HCT116 (cell line): ENCODE measurements at regions not wholly inside any gene's neighbourhood (a gene's known extent, or its start where the extent isn't known, plus 50 kb on each side); places are given as distances from the start of the nearest gene placed in this dataset.

ENCODE experiments used
- ATF3 ChIP-seq: IDR thresholded peaks from 2 replicates; pipeline ENCODE4 v1.6.1; 2012
- EGR1 ChIP-seq: IDR thresholded peaks from 2 replicates; pipeline ENCODE4 v1.6.1; 2012; ENCODE audit warnings: low read depth
- EZH2 ChIP-seq: fragments of 200-600 bp; sonication (generic); IDR thresholded peaks from 2 replicates; pipeline ENCODE4 v1.6.1; 2017; ENCODE audit warnings: antibody characterized with exemption, mixed run types
- POLR2AphosphoS5 ChIP-seq: IDR thresholded peaks from 2 replicates; pipeline ENCODE4 v1.6.1; 2011; ENCODE audit warnings: mild to moderate bottlenecking, low read depth, low read length, moderate library complexity
- SP1 ChIP-seq: IDR thresholded peaks from 2 replicates; pipeline ENCODE4 v1.6.1; 2012; ENCODE audit warnings: low read depth
- YY1 ChIP-seq: IDR thresholded peaks from 2 replicates; pipeline ENCODE4 v1.6.1; 2011; ENCODE audit warnings: low read length, low read depth, moderate library complexity, mild to moderate bottlenecking; ENCODE audit not compliant: insufficient replicate concordance; ENCODE audit errors: extremely low read depth
- TF ChIP-seq, protein P1 (sequence below), 3 experiments: fragments of 200-600 bp in 1 of 3; sonication (generic) in 1 of 3; IDR thresholded peaks in 2 of 3; conservative IDR thresholded peaks in 1 of 3; 2 replicates each; pipeline ENCODE4 v1.5.1; 2012 to 2017; ENCODE audit warnings: low read depth in 2 of 3, low read length in 2 of 3, antibody characterized with exemption in 1 of 3, borderline replicate concordance in 1 of 3, control low read depth in 1 of 3, mild to moderate bottlenecking in 1 of 3, mixed read lengths in 1 of 3, mixed run types in 1 of 3, moderate library complexity in 1 of 3; ENCODE audit not compliant: insufficient read depth in 1 of 3
- TF ChIP-seq, protein P2 (sequence below): IDR thresholded peaks from 2 replicates; pipeline ENCODE4 v1.6.1; 2012

DNA sequence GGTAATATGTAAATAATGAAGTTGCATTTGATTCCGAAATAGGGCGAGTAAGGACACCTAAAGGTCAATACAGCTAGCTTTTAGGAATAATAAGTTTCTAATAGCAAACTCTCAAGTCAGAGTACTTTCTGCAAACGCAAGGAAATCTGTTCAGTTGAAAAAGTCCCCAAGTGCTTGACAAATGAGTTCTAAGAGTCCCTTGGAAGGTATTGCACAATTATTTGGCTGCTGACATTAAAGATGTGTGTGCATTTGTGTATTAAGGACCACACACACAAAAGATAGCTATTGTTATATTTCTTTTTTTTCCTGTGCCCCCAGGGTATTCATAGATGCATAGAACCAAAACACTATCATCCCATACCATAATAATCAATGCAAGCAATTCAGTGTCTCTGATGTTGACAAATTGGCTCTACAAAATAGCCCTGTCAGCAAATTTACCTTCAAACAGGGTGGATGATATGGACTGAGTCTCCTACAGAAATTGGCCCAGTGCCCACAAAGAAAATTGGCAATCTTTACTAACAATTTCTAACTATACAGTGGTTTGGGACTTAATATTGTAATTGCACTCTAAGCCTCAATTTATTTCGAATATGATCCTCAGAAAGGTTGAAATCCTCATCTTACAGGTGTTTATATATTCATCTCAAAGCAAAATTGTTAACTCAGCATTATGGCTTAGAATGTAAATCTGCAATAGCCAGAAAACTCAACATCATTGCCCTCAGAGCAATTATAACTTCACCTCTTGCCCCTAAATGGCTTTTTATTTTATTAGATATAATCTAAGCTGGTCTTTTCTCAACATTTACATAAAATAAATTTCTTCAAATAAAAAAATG is 827.2 kb downstream of the MAT2B start:
- TF ChIP-seq YY1, result no peak
- TF ChIP-seq, protein P1, sequence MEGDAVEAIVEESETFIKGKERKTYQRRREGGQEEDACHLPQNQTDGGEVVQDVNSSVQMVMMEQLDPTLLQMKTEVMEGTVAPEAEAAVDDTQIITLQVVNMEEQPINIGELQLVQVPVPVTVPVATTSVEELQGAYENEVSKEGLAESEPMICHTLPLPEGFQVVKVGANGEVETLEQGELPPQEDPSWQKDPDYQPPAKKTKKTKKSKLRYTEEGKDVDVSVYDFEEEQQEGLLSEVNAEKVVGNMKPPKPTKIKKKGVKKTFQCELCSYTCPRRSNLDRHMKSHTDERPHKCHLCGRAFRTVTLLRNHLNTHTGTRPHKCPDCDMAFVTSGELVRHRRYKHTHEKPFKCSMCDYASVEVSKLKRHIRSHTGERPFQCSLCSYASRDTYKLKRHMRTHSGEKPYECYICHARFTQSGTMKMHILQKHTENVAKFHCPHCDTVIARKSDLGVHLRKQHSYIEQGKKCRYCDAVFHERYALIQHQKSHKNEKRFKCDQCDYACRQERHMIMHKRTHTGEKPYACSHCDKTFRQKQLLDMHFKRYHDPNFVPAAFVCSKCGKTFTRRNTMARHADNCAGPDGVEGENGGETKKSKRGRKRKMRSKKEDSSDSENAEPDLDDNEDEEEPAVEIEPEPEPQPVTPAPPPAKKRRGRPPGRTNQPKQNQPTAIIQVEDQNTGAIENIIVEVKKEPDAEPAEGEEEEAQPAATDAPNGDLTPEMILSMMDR (IDR thresholded peaks at IDR 0.05 in 2 of 3, conservative IDR thresholded peaks at IDR 0.05 in 1 of 3; ENCODE audit: borderline replicate concordance in 1 of 3, insufficient read depth in 1 of 3, low read depth in 2 of 3, low read length in 2 of 3), result no peak
- TF ChIP-seq EZH2, result no peak
- TF ChIP-seq, protein P2, sequence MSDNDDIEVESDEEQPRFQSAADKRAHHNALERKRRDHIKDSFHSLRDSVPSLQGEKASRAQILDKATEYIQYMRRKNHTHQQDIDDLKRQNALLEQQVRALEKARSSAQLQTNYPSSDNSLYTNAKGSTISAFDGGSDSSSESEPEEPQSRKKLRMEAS, result no peak
- no peak for TF ChIP-seq EGR1
- no peak for TF ChIP-seq ATF3
- TF ChIP-seq POLR2AphosphoS5, result no peak
- TF ChIP-seq SP1, result no peak
